Kidney epithelial cell (primary cell): ENCODE measurements at regions not wholly inside any gene's neighbourhood (a gene's known extent, or its start where the extent isn't known, plus 50 kb on each side); places are given as distances from the start of the nearest gene placed in this dataset.
"Not testable (repeated sequence)": the region's sequence is repeated elsewhere in the genome, so short reads cannot be mapped to it uniquely, and the experiment has no call there.

Experiments used
- DNase-seq: peaks from one replicate; pipeline ENCODE4 v3.0.0-alpha.2; 2010; ENCODE audit warnings: low read depth
- H3K27me3 ChIP-seq: 2 replicates; pipeline ENCODE4 v1.6.0; 2011; ENCODE audit warnings: low read length; ENCODE audit not compliant: control insufficient read depth, insufficient read depth
- H3K36me3 ChIP-seq: 2 replicates; pipeline ENCODE4 v1.5.1; 2011; ENCODE audit warnings: low read length; ENCODE audit not compliant: control insufficient read depth, insufficient read depth
- H3K4me3 ChIP-seq: 2 replicates; pipeline ENCODE4 v1.5.1; 2011; ENCODE audit warnings: low read depth, mild to moderate bottlenecking, control low read depth, low read length
- CTCF ChIP-seq: IDR thresholded peaks from 2 replicates; pipeline ENCODE4 v1.5.1; 2011; ENCODE audit warnings: mild to moderate bottlenecking, moderate library complexity, low read length, control low read depth, inconsistent platforms; ENCODE audit not compliant: insufficient read depth, poor library complexity, severe bottlenecking

- Histone ChIP-seq H3K4me3 (no peak overlapping the region), H3K36me3 (no peaks in the 10 kb centered on the region), H3K27me3 (no peaks in the 10 kb centered on the region)
- no peak for TF ChIP-seq CTCF
- no peak for DNase-seq
Measured at GRCh38 chr11:71172680-71173079, 79.7 kb downstream of the SHANK2 start.

GRCh38 chr11:71171576-71171975 lies 80.8 kb downstream of the SHANK2 start:
- H3K36me3 ChIP-seq = no peaks in the 10 kb centered on the region
- no peak for DNase-seq
- no peaks in the 10 kb centered on the region for H3K27me3 ChIP-seq
- H3K4me3 ChIP-seq = no peak overlapping the region
- no peak for TF ChIP-seq CTCF

GRCh38 chr11:71170624-71171423 lies 81.6 kb downstream of the SHANK2 start:
- no peak for TF ChIP-seq CTCF
- Histone ChIP-seq H3K4me3 (no peak overlapping the region), H3K36me3 (no peaks in the 10 kb centered on the region), H3K27me3 (no peaks in the 10 kb centered on the region)
- no peak for DNase-seq

GRCh38 chr11:71169313-71169712 lies 83.1 kb downstream of the SHANK2 start:
- Histone ChIP-seq H3K4me3 (no peak overlapping the region), H3K27me3 (no peaks in the 10 kb centered on the region), H3K36me3 (no peaks in the 10 kb centered on the region)
- no peak for TF ChIP-seq CTCF
- DNase-seq = no peak

GRCh38 chr11:71167814-71168213 lies 84.6 kb downstream of the SHANK2 start:
- not testable (repeated sequence) for H3K36me3 ChIP-seq, H3K27me3 ChIP-seq, DNase-seq, H3K4me3 ChIP-seq

GRCh38 chr11:71165771-71166170 lies 86.6 kb downstream of the SHANK2 start:
- Histone ChIP-seq H3K27me3 (no peaks in the 10 kb centered on the region), H3K4me3 (no peak overlapping the region), H3K36me3 (no peaks in the 10 kb centered on the region)
- DNase-seq = no peak
- no peak for TF ChIP-seq CTCF
